Prostate gland (tissue), 2 donors: ENCODE measurements at regions not wholly inside any gene's neighbourhood (a gene's known extent, or its start where the extent isn't known, plus 50 kb on each side); places are given as distances from the start of the nearest gene placed in this dataset.

Source experiments
- CTCF ChIP-seq, 4 experiments: fragments of 200-600 bp in 2 of 4; fragments of 450-650 bp in 2 of 4; sonication (generic) in 2 of 4; IDR thresholded peaks; 1 replicate in 3 of 4; 2 replicates in 1 of 4; pipeline ENCODE4 v1.5.1; 2016 to 2019; ENCODE audit warnings: antibody characterized with exemption in 4 of 4, mild to moderate bottlenecking in 2 of 4, moderate library complexity in 2 of 4
- POLR2A ChIP-seq: fragments of 450-650 bp; IDR thresholded peaks from one replicate; pipeline ENCODE4 v1.6.1; 2016; ENCODE audit warnings: antibody characterized with exemption, mild to moderate bottlenecking
- POLR2AphosphoS5 ChIP-seq: sonication (generic); formaldehyde crosslinking; IDR thresholded peaks from one replicate; pipeline ENCODE4 v1.6.1; 2017; ENCODE audit warnings: antibody characterized with exemption

- TF ChIP-seq CTCF (IDR thresholded peaks at IDR 0.05): no peak
- no peak for TF ChIP-seq POLR2A
- TF ChIP-seq POLR2AphosphoS5: no peak
Observed at GRCh38 chr10:33938001-33938400, 603.5 kb upstream of the NRP1 start.
